GM19463 (cell line): ENCODE measurements at regions not wholly inside any gene's neighbourhood (a gene's known extent, or its start where the extent isn't known, plus 50 kb on each side); places are given as distances from the start of the nearest gene placed in this dataset.

Experiments used
- ATAC-seq: cut with Tn5 transposase; IDR thresholded peaks from one replicate; pipeline ENCODE4 v1.9.1; 2021; ENCODE audit warnings: mild to moderate bottlenecking, moderate library complexity; ENCODE audit not compliant: unreplicated experiment

DNA sequence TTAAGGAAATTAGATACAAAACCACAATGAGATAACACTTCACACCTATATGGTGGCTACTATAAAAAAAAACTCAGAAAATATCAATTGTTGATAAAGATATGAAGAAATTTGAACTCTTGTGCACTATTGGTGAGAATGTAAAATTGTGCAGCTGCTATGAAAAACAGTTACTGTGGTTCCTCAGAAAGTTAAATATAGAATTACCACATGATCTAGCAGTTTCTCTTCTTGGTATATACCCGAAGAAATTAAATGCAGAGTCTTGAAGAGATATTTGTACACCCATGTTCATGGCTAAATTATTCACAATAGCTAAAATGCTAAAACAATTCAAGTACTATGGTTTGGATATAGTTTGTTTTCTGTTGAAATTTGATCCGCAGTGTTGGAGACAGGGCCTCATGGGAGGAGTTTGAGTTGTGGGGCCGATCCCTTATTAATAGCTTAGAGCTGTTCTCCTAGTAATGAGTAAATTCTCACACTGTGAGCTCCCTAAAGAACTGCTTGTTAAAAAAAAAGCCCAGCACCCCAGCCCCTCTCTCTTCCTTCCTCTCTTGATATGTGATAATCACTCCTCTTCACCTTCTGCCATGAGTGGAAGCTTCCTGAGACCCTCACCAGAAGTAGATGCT is 1412.1 kb downstream of the PLA2G4A start:
- ATAC-seq, result no peak

GRCh38 chr1:188241629-188242028 is 1412.9 kb downstream of the PLA2G4A start:
- ATAC-seq, result no peak

GRCh38 chr1:188243456-188243855 is 1414.7 kb downstream of the PLA2G4A start:
- no peak for ATAC-seq

- ATAC-seq, result no peak
These were observed 1415.9 kb downstream of the PLA2G4A start for GRCh38 chr1:188244681-188245080.

DNA sequence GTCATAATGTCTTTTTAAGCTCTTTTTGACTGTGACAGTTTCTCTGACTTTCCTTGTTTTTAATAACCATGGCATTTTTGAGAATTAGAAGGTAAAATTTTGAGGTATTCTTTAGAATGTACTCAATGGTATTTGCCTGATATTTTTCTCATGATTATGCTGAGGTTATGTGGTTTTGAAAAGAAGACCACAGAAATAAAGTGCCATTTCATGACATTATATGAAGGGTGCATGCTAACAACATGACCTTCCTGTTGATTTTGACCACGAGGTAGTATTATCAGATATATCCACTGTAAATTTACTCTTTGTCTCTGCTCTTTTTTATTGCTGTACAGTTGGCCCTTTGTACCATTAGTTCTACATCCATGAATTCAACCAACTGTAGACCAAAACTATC is 1418.5 kb downstream of the PLA2G4A start:
- no peak for ATAC-seq

- ATAC-seq, result no peak
These were observed 1421.1 kb downstream of the PLA2G4A start for GRCh38 chr1:188249811-188250210.

DNA sequence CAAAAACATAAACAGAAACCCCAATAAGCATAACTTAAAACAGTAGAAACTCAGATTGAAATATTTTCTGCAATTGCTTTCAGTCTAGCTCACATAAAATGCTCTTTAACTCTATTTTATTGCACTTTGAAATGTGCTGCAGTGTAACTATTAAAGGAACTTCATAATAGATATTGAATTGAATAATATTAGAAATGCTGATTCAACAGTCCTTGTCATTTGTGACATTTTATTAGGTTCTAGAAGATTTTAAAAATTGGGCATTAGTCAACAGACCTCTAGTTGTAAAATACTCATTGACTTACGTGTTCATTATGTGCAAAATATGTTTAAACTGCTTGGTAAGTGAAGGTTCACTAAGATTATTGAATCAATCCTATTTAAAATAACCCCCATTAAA is 1422.3 kb downstream of the PLA2G4A start:
- ATAC-seq, result no peak

DNA sequence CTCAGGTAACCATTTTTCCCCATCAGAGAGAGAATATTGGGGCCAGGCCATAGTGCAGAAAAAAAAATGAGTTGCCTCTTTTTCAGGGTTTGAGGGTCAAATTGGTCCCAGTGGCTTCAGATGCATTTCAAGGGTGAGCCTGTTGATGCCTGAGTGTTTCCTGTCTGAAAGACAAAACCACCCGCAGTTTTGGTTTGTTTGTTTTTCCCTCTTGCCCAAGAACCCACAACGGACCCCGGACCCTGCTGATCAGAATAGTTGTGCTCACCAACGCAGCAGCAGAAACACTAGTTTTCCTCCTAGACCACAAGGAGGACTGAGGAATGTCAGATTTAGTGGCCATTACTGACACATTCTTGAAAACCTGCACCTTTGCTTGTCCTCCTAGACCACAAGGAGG is 1433.1 kb downstream of the PLA2G4A start:
- no peak for ATAC-seq

DNA sequence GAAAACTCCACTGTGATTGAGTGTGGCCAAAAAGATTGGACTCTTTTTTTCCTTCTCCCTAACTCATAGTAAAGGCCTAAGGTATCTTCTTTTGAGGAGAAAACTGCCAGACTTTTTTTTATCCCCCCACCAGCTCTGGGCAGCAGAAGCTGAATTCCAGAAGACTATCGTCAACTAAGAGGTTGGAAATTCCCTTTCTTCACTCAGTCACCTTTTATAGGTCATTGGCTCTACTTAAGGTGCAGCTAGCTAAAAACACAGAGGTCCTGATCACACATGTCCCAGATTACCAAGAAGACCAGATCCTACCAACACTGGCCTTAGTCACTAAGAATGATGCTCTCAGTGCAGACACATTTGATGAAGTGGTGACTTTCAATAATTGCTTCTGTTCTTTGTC is 1441.2 kb downstream of the PLA2G4A start:
- ATAC-seq, result no peak

GRCh38 chr1:188270497-188270896 is 1441.7 kb downstream of the PLA2G4A start:
- ATAC-seq, result no peak

GRCh38 chr1:188277771-188278170 is 1449.0 kb downstream of the PLA2G4A start:
- ATAC-seq, result no peak

DNA sequence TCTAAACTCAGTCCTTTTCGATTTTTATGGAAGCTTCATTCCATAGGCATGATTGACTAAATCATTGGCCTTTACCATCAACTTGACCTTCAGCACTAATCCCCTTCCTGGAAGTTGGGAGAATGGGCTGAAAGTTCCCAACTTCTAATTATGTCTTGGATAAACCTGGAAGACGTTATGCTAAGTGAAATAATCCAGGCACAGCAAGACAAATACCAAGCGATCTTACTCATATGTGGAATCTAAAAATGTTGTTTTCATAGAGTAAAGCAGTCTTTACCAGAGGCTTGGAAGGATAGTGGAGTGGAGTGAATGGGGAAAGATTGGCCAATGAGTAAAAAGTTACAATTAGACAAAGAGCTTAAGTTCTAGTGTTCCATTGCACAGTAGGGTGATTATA is 1453.2 kb downstream of the PLA2G4A start:
- ATAC-seq, result no peak

GRCh38 chr1:188295157-188295556 is 1466.4 kb downstream of the PLA2G4A start:
- no peak for ATAC-seq

DNA sequence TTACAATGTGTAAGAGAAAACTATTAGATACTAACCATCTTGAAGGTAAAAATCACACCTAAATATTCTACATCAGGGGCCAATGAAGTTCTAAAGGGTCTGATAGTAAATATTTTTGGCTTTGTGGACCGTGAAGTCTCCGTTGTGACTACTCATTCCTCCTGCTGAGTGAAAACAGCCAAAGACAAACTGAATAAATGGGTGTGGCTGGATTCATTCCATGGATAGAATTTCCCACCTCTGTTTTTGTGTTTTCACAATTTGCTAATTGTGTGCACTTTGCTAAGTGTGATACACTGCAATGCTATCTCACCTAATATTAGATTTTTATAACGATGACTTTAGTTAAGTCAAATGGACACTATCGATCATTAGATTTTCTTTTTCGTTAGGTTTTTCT is 1474.0 kb downstream of the PLA2G4A start:
- ATAC-seq, result no peak

DNA sequence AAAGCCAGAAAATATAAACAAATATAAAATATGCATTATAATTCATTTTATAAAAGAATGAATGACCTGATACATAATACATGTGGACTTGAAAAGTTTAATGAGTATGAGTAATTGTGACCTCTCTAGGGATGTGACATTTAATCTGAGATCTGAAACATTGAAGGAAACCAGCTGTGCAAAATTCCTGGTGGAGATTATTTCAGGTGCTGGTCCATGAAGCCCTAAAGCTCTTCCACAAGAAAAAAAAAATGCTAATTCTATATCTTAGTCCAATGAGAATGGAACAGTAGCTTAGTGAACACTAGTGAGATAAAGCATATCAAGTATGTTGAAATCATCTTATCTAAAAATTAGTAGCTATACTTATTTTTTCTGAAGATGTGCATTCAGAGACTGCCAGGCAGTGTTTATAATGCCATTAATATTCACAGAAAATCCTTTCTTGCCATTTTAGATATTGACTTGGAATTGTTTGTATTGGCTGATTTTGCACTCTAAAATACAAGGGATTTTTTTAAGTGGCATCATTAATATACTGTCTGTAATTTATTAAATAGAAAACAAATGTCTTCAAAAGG is 1485.9 kb downstream of the PLA2G4A start:
- no peak for ATAC-seq

GRCh38 chr1:188317894-188318293 is 1489.1 kb downstream of the PLA2G4A start:
- ATAC-seq, result no peak

GRCh38 chr1:188325211-188325610 is 1496.5 kb downstream of the PLA2G4A start:
- no peak for ATAC-seq

- ATAC-seq, result no peak
These were observed 1515.2 kb downstream of the PLA2G4A start for GRCh38 chr1:188343914-188344313.

GRCh38 chr1:188350104-188350503 is 1521.4 kb downstream of the PLA2G4A start:
- ATAC-seq, result no peak

- no peak for ATAC-seq
These were observed 1526.3 kb downstream of the PLA2G4A start for GRCh38 chr1:188355082-188355481.

DNA sequence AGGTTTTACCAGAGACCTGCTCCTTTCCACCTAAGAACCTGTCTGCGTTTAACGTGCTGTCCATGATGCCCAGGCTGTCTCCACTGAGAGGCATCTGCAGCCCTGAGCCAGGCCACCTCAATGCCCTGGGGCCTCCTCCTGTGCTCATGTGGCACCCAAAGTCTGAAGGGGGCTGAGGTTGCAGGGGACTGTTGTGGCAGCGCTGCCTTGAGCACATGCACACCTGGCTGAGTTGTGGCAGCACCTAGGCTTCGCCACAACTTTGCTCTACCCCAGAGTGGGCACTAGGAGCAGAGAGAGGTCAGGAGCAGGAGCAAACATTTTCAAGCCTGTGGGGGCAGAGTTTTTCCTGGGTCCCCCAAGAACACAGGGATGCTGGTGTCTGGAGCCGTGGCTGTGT is 1527.1 kb downstream of the PLA2G4A start:
- ATAC-seq, result no peak

- no peak for ATAC-seq
These were observed 1530.6 kb downstream of the PLA2G4A start for GRCh38 chr1:188359315-188359714.

- no peak for ATAC-seq
These were observed 1535.2 kb downstream of the PLA2G4A start for GRCh38 chr1:188363943-188364342.
